ENCODE measurements at regions not wholly inside any gene's neighbourhood (a gene's known extent, or its start where the extent isn't known, plus 50 kb on each side); places are given as distances from the start of the nearest gene placed in this dataset.

DNA sequence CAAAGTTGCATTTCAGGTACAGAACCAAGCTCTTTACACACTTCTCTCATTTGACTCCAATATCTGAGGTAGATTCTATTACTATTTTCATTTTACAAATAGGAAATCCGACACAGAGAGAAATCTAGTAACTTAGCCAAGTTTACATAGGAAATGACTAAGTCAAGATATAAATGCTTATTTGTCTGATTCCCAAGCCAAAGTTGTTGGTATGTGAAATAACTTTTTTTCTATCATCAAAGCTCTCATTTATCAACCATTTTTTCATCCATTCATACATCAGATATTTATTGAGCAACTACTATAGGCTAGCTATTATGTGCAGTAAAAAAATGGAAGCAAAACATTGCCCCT lies 89.2 kb upstream of the MITF start (continued):
- TF ChIP-seq RAD21 (CRISPR knock-in tag; conservative IDR thresholded peaks at IDR 0.05 in 1 of 2, IDR thresholded peaks at IDR 0.05 in 1 of 2) (no peak), NCOA2 (IDR thresholded peaks at IDR 0.05; ENCODE audit: partially characterized antibody in 2 of 2) (no peak), BDP1 (IDR thresholded peaks at IDR 0.05; ENCODE audit: insufficient read depth, insufficient read length) (no peak), ZBTB7A (IDR thresholded peaks at IDR 0.05; ENCODE audit: borderline replicate concordance, control insufficient read depth, low read depth, low read length) (no peak), BRF1 (IDR thresholded peaks at IDR 0.05; ENCODE audit: borderline replicate concordance, extremely low read depth, insufficient read length) (no peak), ZNF583 (CRISPR knock-in tag; IDR thresholded peaks at IDR 0.05) (no peak)

DNA sequence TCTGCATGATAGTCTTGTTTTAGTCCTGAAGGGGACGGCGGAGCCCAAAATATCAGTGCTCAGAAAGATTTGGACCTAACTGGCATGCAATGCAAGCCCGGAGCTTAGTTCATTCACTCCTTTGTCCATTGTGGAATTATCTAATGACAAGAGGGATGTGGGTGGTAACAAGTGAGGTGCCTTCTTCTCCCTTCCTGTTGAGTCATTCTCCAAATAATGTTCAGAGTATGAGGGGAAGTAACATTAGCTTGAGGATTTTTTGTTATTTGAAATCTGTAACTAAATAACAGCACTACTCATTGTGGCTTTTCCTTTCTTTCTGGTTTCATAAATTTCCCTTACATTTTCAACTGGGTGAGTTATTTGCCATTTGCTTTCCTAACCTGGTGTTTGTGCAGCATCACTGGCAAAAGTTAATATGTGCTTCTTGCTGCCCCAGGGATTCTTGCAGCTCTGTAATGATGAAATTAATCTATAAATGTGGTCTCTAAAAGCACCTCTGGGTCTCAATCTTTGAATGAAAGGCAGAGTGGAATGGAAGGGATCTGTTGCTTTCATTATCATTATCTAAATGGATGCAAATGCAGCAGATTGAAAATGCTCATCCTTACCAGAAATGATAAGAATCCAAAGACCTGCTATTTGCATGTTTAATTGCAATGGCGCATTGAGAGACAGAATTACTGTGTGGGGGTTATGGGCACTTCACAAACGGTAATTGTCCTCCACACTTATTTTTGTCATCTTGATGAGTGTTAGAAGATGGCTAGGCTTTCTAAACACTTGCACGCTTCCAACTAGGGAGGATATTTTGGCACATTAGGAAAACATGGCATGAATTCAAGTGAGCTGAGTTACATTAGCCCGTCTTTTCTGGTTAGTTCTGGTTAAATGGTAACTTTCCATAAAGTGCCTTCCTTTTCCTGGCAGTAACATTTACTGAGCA lies 89.9 kb upstream of the MITF start:
- no peak overlapping the region for H2AFZ ChIP-seq (ENCODE audit: low read depth, low read length)
- H3K4me3 ChIP-seq, result no peak overlapping the region
- H3K9me3 ChIP-seq (replicated peaks; ENCODE audit: control insufficient read depth, insufficient read depth, low read depth, low read length), result no peaks in the 10 kb centered on the region
- H3K4me1 ChIP-seq (replicated peaks in 1 of 2; ENCODE audit: control insufficient read depth in 2 of 2, insufficient read depth in 2 of 2, low read length in 2 of 2), result no peaks in the 10 kb centered on the region
- intact Hi-C loops (cut with micrococcal nuclease) (no loop called here), in situ Hi-C loops (cut with MboI) (loop anchor here (25.0 kb wide), 1 partner anchor 487 kb away; no protein-coding TSS in a partner anchor)
- H3K36me3 ChIP-seq (ENCODE audit: control insufficient read depth, insufficient read depth, low read length), result no peaks in the 10 kb centered on the region
- no peak overlapping the region for H3K9ac ChIP-seq (ENCODE audit: insufficient read depth in 1 of 2, low read depth in 2 of 2, low read length in 2 of 2)
- FAIRE-seq (no peak), DNase-seq (ENCODE audit: extremely low read depth in 1 of 4, low spot score in 3 of 4) (no peak), ATAC-seq (no peak)
- ChIA-PET POLR2A (no interaction called here), CTCF (ENCODE audit: low intra/inter-chr PET ratio) (no interaction called here)
- no peak overlapping the region for H3K4me2 ChIP-seq (ENCODE audit: insufficient read depth, low read length)
- TF ChIP-seq, protein P1, sequence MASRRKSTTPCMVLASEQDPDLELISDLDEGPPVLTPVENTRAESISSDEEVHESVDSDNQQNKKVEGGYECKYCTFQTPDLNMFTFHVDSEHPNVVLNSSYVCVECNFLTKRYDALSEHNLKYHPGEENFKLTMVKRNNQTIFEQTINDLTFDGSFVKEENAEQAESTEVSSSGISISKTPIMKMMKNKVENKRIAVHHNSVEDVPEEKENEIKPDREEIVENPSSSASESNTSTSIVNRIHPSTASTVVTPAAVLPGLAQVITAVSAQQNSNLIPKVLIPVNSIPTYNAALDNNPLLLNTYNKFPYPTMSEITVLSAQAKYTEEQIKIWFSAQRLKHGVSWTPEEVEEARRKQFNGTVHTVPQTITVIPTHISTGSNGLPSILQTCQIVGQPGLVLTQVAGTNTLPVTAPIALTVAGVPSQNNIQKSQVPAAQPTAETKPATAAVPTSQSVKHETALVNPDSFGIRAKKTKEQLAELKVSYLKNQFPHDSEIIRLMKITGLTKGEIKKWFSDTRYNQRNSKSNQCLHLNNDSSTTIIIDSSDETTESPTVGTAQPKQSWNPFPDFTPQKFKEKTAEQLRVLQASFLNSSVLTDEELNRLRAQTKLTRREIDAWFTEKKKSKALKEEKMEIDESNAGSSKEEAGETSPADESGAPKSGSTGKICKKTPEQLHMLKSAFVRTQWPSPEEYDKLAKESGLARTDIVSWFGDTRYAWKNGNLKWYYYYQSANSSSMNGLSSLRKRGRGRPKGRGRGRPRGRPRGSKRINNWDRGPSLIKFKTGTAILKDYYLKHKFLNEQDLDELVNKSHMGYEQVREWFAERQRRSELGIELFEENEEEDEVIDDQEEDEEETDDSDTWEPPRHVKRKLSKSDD (conservative IDR thresholded peaks at IDR 0.05; ENCODE audit: low read length), result no peak
- TF ChIP-seq MCM3 (IDR thresholded peaks at IDR 0.05), result no peak
- no peak for TF ChIP-seq LEF1 (IDR thresholded peaks at IDR 0.05)
- no peak overlapping the region for H3K27ac ChIP-seq (ENCODE audit: extremely low read depth, low read depth, low read length)
- no peaks in the 10 kb centered on the region; a peak in 1 of 5 replicates for H3K27me3 ChIP-seq (ENCODE audit: control insufficient read depth in 2 of 2, insufficient read depth in 2 of 2, low read length in 2 of 2)
- no TSS peak for BruUV-seq (replicated peaks)
- no peaks in the 10 kb centered on the region for H3K79me2 ChIP-seq (ENCODE audit: control insufficient read depth, insufficient read depth, low read length)
- WGBS (ENCODE audit: insufficient coverage, low coverage, missing lambda C conversion rate), result 0% methylated on average over 6 of the region's 7 CpGs
- H3K9me1 ChIP-seq (ENCODE audit: control insufficient read depth, insufficient read depth, low read length), result no peaks in the 10 kb centered on the region
- no peaks in the 10 kb centered on the region for H4K20me1 ChIP-seq (replicated peaks; ENCODE audit: control insufficient read depth, insufficient read depth, low read length)
